Keratinocyte (primary cell): ENCODE measurements at regions not wholly inside any gene's neighbourhood (a gene's known extent, or its start where the extent isn't known, plus 50 kb on each side); places are given as distances from the start of the nearest gene placed in this dataset.

Source experiments
- DNase-seq: peaks from one replicate; pipeline ENCODE4 v3.0.0-alpha.2; 2011; ENCODE audit warnings: low read depth, missing footprints, low spot score
- FAIRE-seq: peaks from 2 replicates; lab custom pipeline; 2011; peaks lifted over from hg19 to GRCh38; lab: Jason Lieb, UNC
- H2AFZ ChIP-seq: 2 replicates; pipeline ENCODE4 v1.6.0; 2012; ENCODE audit warnings: low read length, control low read depth, inconsistent platforms; ENCODE audit not compliant: control insufficient read depth
- H3K27ac ChIP-seq: 2 replicates; pipeline ENCODE4 v1.5.1; 2011; ENCODE audit warnings: low read length; ENCODE audit not compliant: control insufficient read depth, insufficient read depth
- H3K27me3 ChIP-seq: 3 replicates; pipeline ENCODE4 v1.6.0; 2011; ENCODE audit warnings: low read length; ENCODE audit not compliant: control insufficient read depth, insufficient read depth; ENCODE audit errors: extremely low read depth
- H3K36me3 ChIP-seq, 2 experiments: 2 replicates in 1 of 2; 3 replicates in 1 of 2; pipeline ENCODE4 v1.5.1; 2011; ENCODE audit warnings: low read length in 2 of 2, mild to moderate bottlenecking in 1 of 2; ENCODE audit not compliant: control insufficient read depth in 2 of 2, insufficient read depth in 2 of 2; ENCODE audit errors: extremely low read depth in 1 of 2
- H3K4me1 ChIP-seq: 3 replicates; pipeline ENCODE4 v1.5.1; 2011; ENCODE audit warnings: low read length; ENCODE audit not compliant: control insufficient read depth, insufficient read depth; ENCODE audit errors: extremely low read depth
- H3K4me2 ChIP-seq: 3 replicates; pipeline ENCODE4 v1.6.0; 2011; ENCODE audit warnings: low read depth, low read length; ENCODE audit not compliant: control insufficient read depth, insufficient read depth; ENCODE audit errors: extremely low read depth
- H3K4me3 ChIP-seq, 3 experiments: fragments of 200-600 bp in 1 of 3; sonication (generic) in 1 of 3; 2 replicates in 2 of 3; 3 replicates in 1 of 3; pipeline ENCODE4 v1.5.1; 2011 to 2016; ENCODE audit warnings: low read length in 3 of 3, mild to moderate bottlenecking in 3 of 3, control low read depth in 2 of 3, inconsistent platforms in 1 of 3, low read depth in 1 of 3, mixed read lengths in 1 of 3, mixed run types in 1 of 3, moderate library complexity in 1 of 3; ENCODE audit not compliant: control insufficient read depth in 2 of 3, insufficient read depth in 2 of 3; ENCODE audit errors: extremely low read depth in 1 of 3
- H3K79me2 ChIP-seq: 2 replicates; pipeline ENCODE4 v1.6.0; 2012; ENCODE audit warnings: low read length; ENCODE audit not compliant: control insufficient read depth, insufficient read depth
- H3K9ac ChIP-seq: 3 replicates; pipeline ENCODE4 v1.6.0; 2011; ENCODE audit warnings: low read length; ENCODE audit not compliant: control insufficient read depth, insufficient read depth; ENCODE audit errors: extremely low read depth
- H3K9me1 ChIP-seq: 3 replicates; pipeline ENCODE4 v1.6.0; 2011; ENCODE audit warnings: low read length; ENCODE audit not compliant: control insufficient read depth, insufficient read depth; ENCODE audit errors: extremely low read depth
- H3K9me3 ChIP-seq: 2 replicates; pipeline ENCODE4 v1.5.1; 2012; ENCODE audit warnings: low read depth, low read length; ENCODE audit not compliant: control insufficient read depth
- H4K20me1 ChIP-seq: 3 replicates; pipeline ENCODE4 v1.6.0; 2011; ENCODE audit warnings: low read length; ENCODE audit not compliant: control insufficient read depth, insufficient read depth; ENCODE audit errors: extremely low read depth
- EZH2 ChIP-seq: IDR thresholded peaks from one replicate; pipeline ENCODE4 v1.6.1; 2012; ENCODE audit warnings: inconsistent platforms, mild to moderate bottlenecking, low read length, moderate library complexity
- dilution Hi-C: fragments of 300-500 bp; cut with MboI; formaldehyde crosslinking; loops from one replicate; pipeline ENCODE4 v1.7.0; 2020; ENCODE audit warnings: low sequenced_read_pairs; ENCODE audit not compliant: extremely low pct_ligation_motif_present
- TF ChIP-seq, protein P1 (sequence below), 3 experiments: IDR thresholded peaks in 1 of 3; conservative IDR thresholded peaks in 1 of 3; optimal IDR thresholded peaks in 1 of 3; 2 replicates in 2 of 3; 3 replicates in 1 of 3; pipeline versions ENCODE3 to v1.5.1; 2011; ENCODE audit warnings: low read length in 3 of 3, mild to moderate bottlenecking in 3 of 3, moderate library complexity in 2 of 3, control low read depth in 1 of 3, inconsistent platforms in 1 of 3; ENCODE audit not compliant: insufficient read depth in 2 of 3; ENCODE audit errors: extremely low read depth in 1 of 3

GRCh38 chr2:220779931-220780330 lies 792.2 kb downstream of the EPHA4 start:
- H3K4me2 ChIP-seq, result peak overlapping the region; percentile 41
- dilution Hi-C loops, result no loop called here

GRCh38 chr2:220781622-220782241 lies 790.4 kb downstream of the EPHA4 start:
- Histone ChIP-seq H3K27ac (no peak overlapping the region), H3K27me3 (no peaks in the 10 kb centered on the region), H3K36me3 (no peaks in the 10 kb centered on the region), H3K4me1 (peaks cover 10% of the 10 kb centered on the region), H2AFZ (no peak overlapping the region), H3K4me2 (no peak overlapping the region), H4K20me1 (no peaks in the 10 kb centered on the region), H3K9me1 (no peaks in the 10 kb centered on the region), H3K4me3 (no peak overlapping the region), H3K9me3 (no peaks in the 10 kb centered on the region), H3K79me2 (no peaks in the 10 kb centered on the region), H3K9ac (no peak overlapping the region)
- DNase-seq (no peak), FAIRE-seq (no peak)
- TF ChIP-seq, protein P1, sequence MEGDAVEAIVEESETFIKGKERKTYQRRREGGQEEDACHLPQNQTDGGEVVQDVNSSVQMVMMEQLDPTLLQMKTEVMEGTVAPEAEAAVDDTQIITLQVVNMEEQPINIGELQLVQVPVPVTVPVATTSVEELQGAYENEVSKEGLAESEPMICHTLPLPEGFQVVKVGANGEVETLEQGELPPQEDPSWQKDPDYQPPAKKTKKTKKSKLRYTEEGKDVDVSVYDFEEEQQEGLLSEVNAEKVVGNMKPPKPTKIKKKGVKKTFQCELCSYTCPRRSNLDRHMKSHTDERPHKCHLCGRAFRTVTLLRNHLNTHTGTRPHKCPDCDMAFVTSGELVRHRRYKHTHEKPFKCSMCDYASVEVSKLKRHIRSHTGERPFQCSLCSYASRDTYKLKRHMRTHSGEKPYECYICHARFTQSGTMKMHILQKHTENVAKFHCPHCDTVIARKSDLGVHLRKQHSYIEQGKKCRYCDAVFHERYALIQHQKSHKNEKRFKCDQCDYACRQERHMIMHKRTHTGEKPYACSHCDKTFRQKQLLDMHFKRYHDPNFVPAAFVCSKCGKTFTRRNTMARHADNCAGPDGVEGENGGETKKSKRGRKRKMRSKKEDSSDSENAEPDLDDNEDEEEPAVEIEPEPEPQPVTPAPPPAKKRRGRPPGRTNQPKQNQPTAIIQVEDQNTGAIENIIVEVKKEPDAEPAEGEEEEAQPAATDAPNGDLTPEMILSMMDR (optimal IDR thresholded peaks at IDR 0.05 in 1 of 3, IDR thresholded peaks at IDR 0.05 in 1 of 3, conservative IDR thresholded peaks at IDR 0.05 in 1 of 3; ENCODE audit: extremely low read depth in 1 of 3, insufficient read depth in 2 of 3, low read length in 3 of 3), result no peak
- no peak for TF ChIP-seq EZH2
- dilution Hi-C loops, result no loop called here

More at GRCh38 chr2:220779931-220780330, 792.2 kb downstream of the EPHA4 start:
- Histone ChIP-seq H3K9me1 (no peaks in the 10 kb centered on the region), H2AFZ (no peak overlapping the region), H3K27ac (no peak overlapping the region), H3K79me2 (no peaks in the 10 kb centered on the region), H3K4me3 (no peak overlapping the region), H3K4me1 (peaks cover 6% of the 10 kb centered on the region), H3K36me3 (no peaks in the 10 kb centered on the region), H4K20me1 (no peaks in the 10 kb centered on the region), H3K9ac (no peak overlapping the region), H3K27me3 (no peaks in the 10 kb centered on the region), H3K9me3 (no peaks in the 10 kb centered on the region)
- DNase-seq (no peak), FAIRE-seq (peak; percentile 92)
- TF ChIP-seq, protein P1 (optimal IDR thresholded peaks at IDR 0.05 in 1 of 3, IDR thresholded peaks at IDR 0.05 in 1 of 3, conservative IDR thresholded peaks at IDR 0.05 in 1 of 3; ENCODE audit: extremely low read depth in 1 of 3, insufficient read depth in 2 of 3, low read length in 3 of 3), result no peak
- no peak for TF ChIP-seq EZH2
